ENCODE measurements at regions not wholly inside any gene's neighbourhood (a gene's known extent, or its start where the extent isn't known, plus 50 kb on each side); places are given as distances from the start of the nearest gene placed in this dataset.

GRCh38 chr4:14671146-14671545 is 331.1 kb upstream of the CPEB2 start:
- H3K4me1 ChIP-seq (ENCODE audit: insufficient read depth, low read length): no peaks in the 10 kb centered on the region
- no peak overlapping the region for H2AK5ac ChIP-seq (ENCODE audit: insufficient read length, low read length)
- H4K8ac ChIP-seq (replicated peaks; ENCODE audit: insufficient read length, low read depth, low read length): no peak overlapping the region
- no peak overlapping the region for H2BK120ac ChIP-seq (ENCODE audit: low read depth, low read length, poor library complexity, severe bottlenecking)
- no peak overlapping the region for H3K23ac ChIP-seq (ENCODE audit: insufficient read length, low read depth, low read length)
- H3K9ac ChIP-seq (ENCODE audit: extremely low read depth, insufficient read length, low read length): no peak overlapping the region
- no peak overlapping the region for H3K27ac ChIP-seq (ENCODE audit: insufficient read length, low read depth, low read length)
- no peaks in the 10 kb centered on the region for H3K23me2 ChIP-seq (ENCODE audit: insufficient read length, low read depth, low read length, poor library complexity, severe bottlenecking)
- DNase-seq: no peak
- H2BK5ac ChIP-seq (ENCODE audit: insufficient read length, low read length): no peak overlapping the region
- no peak overlapping the region for H3K14ac ChIP-seq (ENCODE audit: insufficient read depth, low read length)
- H2BK20ac ChIP-seq (ENCODE audit: low read depth, low read length, poor library complexity, severe bottlenecking): no peak overlapping the region
- no peak overlapping the region for H4K91ac ChIP-seq (ENCODE audit: insufficient read length, low read depth, low read length)
- peaks cover 10 to 14% of the 10 kb centered on the region in 2 experiments for H3K9me3 Mint-ChIP-seq
- H3K27me3 ChIP-seq (ENCODE audit: insufficient read depth, low read length): no peaks in the 10 kb centered on the region
- H3K79me1 ChIP-seq (ENCODE audit: insufficient read depth, low read depth, low read length, poor library complexity, severe bottlenecking): no peaks in the 10 kb centered on the region
- H3K79me2 ChIP-seq (ENCODE audit: insufficient read depth, low read length): no peaks in the 10 kb centered on the region
- no peak overlapping the region for H3K4me3 Mint-ChIP-seq
- no peaks in the 10 kb centered on the region for H3K9me3 ChIP-seq (ENCODE audit: control insufficient read depth, low read depth, low read length)
- H3T11ph ChIP-seq (ENCODE audit: low read length): no peak overlapping the region
- no peak overlapping the region for H4K5ac ChIP-seq (ENCODE audit: insufficient read length, low read depth, low read length)
- no peak for TF ChIP-seq CTCF (conservative IDR thresholded peaks at IDR 0.05)
- no peak overlapping the region for H2BK15ac ChIP-seq (ENCODE audit: low read depth, low read length)
- H3K18ac ChIP-seq (ENCODE audit: insufficient read length, low read depth, low read length): no peak overlapping the region
- no peak overlapping the region for H3K4ac ChIP-seq (ENCODE audit: low read depth, low read length)
- no CpG with 5 or more reads among the region's 2 CpGs for WGBS (ENCODE audit: extremely low coverage, insufficient read length, low lambda C conversion rate)
- H2AFZ ChIP-seq (ENCODE audit: low read length): no peak overlapping the region
- no peaks in the 10 kb centered on the region for H3K27me3 Mint-ChIP-seq (ENCODE audit: low read depth)
- 0 out of 7 replicates have a peak overlapping the region, but pooled peaks of 1 of the 3 experiments have one; percentile 3 for H3K27ac Mint-ChIP-seq
- no peaks in the 10 kb centered on the region for H4K20me1 ChIP-seq (ENCODE audit: control insufficient read depth, insufficient read depth, insufficient read length)
- H3K56ac ChIP-seq (ENCODE audit: insufficient read length, low read depth, low read length): no peak overlapping the region
- H3K4me2 ChIP-seq (ENCODE audit: insufficient read depth, insufficient read length, low read length): no peak overlapping the region
- peaks cover 3 to 10% (median 4%) of the 10 kb centered on the region in 3 experiments; a peak in 6 of 7 replicates for H3K36me3 Mint-ChIP-seq (ENCODE audit: insufficient read depth in 1 of 3, low read depth in 3 of 3)
- H3K4me1 Mint-ChIP-seq: peaks cover 5 to 14% of the 10 kb centered on the region in 2 experiments
- no peak overlapping the region for H2BK12ac ChIP-seq (ENCODE audit: insufficient read length, low read depth, low read length)

Measured in H9 (cell line).